Stimulated activated CD4-positive, alpha-beta T cell treated with anti-CD3 and anti-CD28 coated beads, Interleukin-1b, Interleukin-23, amount 100 ng/mL, for 4 hours (primary cell): ENCODE measurements at regions not wholly inside any gene's neighbourhood (a gene's known extent, or its start where the extent isn't known, plus 50 kb on each side); places are given as distances from the start of the nearest gene placed in this dataset.

Source experiments
- DNase-seq, 2 donors: peaks; one replicate each; pipeline ENCODE4 v3.0.0-alpha.2; 2020; ENCODE audit warnings: low read depth in 2 of 2

GRCh38 chr4:13248621-13249298, 235.4 kb downstream of the RAB28 start:
- DNase-seq, result no peak

DNA sequence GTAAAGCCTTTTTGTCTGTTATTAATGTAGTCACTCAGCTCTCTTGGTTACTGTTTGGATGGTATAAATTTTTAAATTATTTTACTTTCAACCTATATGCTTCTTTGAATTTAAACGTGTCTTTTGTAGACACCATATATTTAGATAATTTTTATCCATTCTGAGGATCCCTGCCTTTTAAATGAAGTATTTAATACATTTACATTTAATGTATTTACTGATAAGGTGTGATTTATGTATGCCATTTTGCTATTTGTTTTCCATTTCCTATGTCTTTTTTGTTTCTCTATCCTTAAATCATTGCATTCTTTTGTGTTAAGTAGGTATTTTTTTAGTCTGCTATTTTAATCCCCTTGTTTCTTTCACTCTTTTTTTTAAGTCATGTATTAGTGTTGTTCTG, 238.0 kb downstream of the RAB28 start:
- DNase-seq, result no peak

GRCh38 chr4:13244444-13244843, 239.7 kb downstream of the RAB28 start:
- no peak for DNase-seq

DNA sequence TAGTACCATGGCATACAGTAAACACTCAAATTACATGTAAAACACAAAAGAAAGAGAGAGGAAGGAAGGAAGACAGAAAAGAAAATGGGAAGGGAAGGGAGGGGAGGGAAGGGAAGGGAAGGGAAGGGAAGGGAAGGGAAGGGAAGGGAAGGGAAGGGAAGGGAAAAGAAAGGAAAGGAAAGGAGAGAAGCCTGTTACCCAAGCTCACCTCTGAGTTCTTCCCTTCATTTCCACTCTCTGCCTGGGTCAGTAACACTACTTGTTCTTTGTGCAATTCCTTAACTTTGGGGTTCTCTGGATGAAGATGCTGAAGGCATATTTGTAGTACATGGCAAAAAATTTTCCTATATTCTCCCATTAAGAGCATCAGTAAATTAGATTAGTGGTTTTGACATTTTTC, 241.0 kb downstream of the RAB28 start:
- DNase-seq, result no peak

GRCh38 chr4:13240066-13240465, 244.1 kb downstream of the RAB28 start:
- no peak for DNase-seq

DNA sequence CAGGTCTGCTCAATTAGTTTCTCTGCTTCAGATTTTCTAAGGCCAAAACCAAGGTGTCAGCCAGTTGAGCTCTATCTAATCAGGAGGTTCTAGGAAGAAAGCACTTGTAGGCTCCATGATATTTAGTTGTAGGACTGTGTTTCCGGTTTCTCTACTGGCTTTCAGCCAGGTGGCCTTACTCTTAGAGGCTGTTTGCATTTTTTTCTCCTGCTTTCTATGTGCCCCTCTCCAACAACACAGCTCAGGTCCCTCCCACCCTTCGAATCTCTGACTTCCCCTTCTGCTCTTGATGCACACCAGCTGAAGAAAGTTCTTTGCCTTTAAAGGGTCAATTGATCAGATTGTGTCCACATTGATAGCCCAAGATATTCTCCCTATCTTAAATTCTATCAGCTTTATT, 245.2 kb downstream of the RAB28 start:
- no peak for DNase-seq

GRCh38 chr4:13236485-13236884, 247.7 kb downstream of the RAB28 start:
- DNase-seq, result no peak

DNA sequence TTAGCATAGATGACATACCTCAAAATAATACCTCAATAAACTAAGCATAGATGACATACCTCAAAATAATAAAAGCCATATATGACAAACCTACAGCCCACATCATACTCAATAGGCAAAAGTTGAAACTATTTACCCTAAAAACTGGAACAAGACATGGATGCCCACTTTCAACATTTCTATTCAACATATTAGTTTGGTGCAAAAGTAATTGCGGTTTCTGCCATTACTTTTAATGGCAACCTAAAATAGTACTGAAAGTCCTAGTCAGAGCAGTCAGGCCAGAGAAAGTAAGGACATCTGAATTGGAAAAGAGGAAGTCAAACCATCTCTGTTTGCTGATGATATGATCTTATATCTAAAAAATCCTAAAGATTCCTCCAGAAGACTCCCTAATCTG, 250.4 kb downstream of the RAB28 start:
- DNase-seq, result no peak

DNA sequence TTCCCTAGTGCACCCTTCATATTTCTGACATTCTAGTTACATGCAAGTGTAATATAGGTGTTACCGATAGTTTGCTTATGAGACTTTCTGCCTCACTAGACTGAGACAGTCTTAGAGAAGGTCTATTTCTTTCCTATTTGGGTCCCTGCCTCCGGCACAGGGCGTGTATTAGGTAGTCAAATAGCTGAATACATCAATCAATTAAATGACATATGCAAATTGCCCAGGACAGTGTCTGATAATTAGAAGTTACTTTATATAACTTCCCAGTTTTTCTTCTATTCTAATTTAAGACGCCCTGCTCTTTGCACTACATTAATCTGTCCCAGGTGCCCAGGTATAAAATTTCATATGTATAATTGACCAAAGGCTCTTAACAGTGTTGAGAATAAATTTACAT, 264.2 kb downstream of the RAB28 start:
- DNase-seq, result no peak

GRCh38 chr4:13218326-13218958, 265.7 kb downstream of the RAB28 start:
- DNase-seq, result no peak

- DNase-seq, result no peak
Measured at GRCh38 chr4:13215560-13215959, 268.6 kb downstream of the RAB28 start.

DNA sequence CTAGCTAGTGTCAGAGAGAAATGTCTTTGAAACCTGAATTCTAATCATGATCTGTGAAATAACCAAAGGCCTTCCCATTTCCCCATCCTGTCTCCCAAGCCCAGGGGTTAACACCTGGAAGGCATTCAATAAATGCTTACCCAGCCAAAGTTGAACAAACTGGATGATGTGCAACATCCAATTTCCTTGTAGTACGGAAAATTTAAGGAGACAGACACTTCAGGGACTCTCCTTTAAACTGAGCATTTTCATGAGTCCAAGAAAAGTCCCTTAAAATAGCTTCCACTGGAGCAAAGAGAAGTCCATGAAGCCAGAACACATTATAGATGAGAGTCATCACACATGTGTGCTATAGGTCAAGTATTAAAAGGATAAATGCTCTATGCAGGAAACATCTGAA, 271.2 kb downstream of the RAB28 start:
- no peak for DNase-seq

DNA sequence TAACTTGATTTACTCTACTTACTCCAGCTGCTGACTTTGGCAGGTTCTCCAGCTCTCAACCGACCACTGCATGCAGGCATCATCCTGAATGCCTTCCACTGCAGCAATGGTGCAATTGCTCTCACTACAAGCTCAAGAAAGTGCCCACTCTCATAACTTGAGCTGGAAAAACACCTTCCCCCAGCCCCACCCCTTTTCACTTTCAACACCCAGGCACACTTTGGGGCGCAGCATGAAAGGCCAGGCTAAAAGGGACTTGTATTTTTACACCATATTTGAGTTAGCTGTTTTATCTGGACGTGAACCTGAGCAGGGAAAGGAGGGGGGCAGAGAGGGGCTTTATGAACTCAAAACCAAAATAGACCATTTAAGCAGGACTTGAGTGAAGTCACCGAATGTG, 274.5 kb downstream of the RAB28 start:
- DNase-seq, result no peak

DNA sequence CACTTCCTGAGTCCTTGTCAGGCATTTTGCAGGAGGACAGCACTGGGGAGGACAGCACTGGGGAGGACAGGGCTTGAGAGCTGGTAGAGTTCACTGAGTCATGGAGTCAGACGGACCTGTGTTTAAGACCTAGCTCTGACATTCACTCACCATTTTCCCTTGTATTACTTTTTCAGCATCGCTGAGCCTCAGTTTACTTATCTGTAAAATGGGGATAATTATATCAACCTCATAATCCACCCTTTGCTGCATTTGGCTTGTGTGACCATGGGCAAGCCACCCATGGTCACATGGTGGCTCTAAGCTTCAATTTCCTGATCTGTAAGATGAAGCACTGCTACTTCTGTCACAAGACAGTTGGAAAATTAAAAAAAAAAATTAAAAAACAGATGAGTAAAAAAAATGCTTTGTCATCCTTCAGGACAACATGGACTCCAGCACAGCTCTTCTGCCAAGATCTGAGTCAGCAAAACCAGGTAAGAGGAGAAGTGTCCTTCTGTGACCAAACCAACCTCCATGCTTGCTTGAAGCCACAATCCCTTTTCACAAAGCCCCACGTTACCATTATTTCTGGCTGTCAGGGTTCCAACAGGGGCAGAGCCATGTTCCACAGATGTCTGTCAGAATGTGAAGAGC, 275.5 kb downstream of the RAB28 start:
- no peak for DNase-seq

DNA sequence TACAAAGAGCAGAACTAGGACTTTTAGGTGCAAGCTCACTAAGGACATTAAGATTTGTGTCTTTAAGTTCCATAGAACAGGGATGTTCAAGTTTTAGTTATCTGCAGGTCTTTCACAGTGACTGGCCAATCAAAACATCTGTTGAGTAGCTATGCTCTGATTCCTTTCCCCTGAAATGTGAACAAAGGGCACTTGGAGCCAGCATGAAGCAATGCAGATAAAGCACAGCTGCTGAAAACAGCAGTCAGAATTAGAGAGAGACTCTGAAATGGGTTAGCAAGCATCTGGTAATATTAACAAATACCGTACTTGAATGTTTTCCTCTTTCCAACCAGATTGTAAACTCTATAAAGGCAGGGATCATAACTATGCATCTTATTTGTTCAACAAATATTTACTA, 276.9 kb downstream of the RAB28 start:
- DNase-seq, result no peak

DNA sequence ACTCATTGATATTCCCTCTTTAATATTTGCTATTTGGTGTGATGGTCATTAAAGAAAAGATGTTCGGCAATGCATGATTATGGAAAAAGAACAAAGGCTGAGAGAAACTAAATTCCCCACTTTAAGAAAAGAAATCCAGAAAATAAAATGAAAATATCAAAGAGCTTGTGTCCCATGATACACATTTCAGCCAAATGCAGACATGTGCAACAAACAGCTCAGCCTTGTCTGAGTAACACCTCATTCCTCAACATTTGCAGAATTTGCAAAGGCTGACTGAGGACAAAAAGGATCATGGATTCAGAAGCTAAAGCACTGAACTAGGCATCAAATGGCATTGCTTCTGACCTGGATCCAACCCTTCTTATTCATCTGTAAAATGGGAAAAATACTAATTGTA, 281.0 kb downstream of the RAB28 start:
- no peak for DNase-seq

GRCh38 chr4:13202701-13203100, 281.4 kb downstream of the RAB28 start:
- no peak for DNase-seq

DNA sequence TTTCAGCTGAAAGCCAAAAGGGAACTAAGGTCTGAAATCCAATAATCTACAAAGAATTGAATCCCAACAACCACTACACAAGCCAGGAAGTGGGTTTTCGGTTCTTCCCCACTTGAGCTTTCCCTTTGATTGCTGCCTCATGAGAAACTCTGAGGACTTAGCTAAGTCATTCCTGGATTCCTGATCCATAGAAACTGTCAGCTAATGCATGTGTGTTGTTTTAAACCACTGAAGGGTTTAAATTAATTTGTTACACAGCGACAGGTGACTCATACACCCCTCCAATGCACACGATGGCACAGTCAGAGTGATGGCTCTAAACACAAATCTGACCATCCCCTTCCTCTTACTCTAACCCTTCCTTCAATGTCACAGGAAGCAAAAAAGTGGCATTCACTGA, 282.9 kb downstream of the RAB28 start:
- DNase-seq, result no peak

DNA sequence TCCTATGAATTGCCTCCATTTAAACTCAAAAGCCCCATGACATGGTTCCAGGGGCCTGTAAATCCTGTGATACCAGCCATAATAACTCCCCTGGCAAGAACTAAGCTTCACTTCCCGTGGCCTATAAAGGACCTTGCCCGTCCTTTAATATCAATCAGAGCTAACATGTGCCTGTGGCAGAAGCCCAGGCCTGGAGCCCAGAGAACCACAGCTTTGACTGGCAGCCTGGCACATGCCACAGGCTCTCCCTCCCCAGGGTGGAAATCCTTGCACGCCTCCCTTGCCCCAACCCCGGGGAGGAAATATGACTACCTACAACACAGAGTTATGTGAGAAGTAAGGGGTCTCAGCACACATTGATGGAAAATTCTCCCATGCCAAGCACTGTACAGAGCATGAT, 287.4 kb downstream of the RAB28 start:
- DNase-seq, result no peak

DNA sequence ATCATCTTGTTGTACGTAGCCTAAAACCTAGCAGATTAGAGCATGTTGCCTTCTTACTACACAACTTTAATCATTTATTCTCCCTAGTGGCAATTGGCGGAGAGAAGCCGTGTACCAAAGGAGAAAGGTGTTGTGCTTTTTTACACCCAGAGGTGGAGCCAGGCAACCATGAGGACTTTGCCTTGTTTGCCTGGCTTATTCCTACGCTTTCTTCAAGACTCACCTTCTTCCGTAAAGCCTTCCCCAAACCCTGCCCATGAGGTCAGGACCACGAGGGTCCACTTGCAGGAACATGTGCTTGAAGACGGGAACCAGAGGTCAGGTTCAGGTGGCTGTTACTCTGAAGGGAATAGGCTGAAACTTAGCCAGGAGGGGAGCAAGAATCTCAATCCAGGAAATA, 290.5 kb downstream of the RAB28 start:
- DNase-seq, result no peak

DNA sequence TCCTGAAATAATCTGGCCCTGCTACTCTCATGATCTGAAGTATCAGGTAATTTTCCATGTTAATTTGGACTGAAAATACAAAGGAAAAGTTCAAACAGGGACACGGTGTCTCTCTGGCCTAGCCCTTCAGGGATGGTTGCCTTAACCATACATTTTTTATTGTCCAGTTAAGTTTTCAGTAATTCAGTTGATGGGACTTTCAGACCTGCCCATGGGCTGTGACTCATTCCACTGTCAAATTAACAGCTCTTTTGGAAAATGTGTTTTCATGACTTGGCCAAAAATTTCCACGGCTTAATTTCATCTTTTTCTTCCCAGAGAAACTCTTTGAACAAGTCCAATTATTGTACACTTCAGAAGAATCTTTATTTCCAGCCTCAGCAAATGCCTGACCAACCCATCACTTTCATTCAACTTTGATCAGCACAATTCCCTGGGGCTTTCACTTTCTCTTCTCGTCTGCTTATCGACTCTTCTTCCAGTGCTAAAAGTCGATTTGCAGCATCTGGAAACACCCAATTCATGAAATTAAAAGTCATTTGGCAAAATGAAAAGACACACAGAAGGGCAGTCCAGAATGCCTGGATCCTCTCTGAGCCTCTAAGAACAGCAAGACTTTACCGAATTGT, 293.9 kb downstream of the RAB28 start:
- DNase-seq, result no peak

DNA sequence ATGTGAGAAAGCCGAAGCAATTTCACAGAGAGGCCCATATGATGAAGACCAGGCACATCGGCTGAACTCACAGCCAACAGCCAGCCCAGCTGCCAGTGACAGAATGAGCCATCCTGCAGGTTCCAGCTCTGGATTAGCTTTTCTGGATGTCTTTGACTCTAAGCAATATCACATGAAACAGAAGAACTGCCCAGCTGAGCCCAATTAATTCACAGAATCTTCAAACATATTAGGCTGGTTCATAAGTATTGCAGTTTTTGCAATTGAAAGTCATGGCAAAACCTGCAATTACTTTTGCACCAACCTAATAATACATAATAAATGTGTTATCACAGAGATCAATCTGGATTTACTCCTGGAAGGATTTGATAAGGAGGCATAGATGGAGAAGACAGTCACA, 299.9 kb downstream of the RAB28 start:
- no peak for DNase-seq

DNA sequence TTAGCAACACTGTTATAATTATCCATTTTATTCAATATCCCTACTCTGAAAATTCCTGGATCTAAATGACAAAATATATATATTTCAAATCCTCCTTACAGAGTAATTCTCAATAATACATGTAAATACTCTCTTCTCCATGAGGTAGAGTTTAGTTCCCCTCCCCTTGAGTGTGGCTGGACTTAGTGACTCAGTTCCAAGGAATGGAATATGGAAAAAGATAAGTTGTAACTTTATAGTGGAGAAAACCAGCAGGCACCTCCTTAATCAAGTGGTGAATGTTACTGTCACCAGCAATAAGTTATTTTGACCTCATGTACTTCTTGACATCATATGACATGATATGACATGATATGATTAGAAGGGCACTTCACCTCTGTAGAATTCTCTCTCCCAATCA, 302.0 kb downstream of the RAB28 start:
- no peak for DNase-seq
